ENCODE measurements at regions not wholly inside any gene's neighbourhood (a gene's known extent, or its start where the extent isn't known, plus 50 kb on each side); places are given as distances from the start of the nearest gene placed in this dataset.

GRCh38 chr10:123952099-123952498 lies 60.5 kb upstream of the CPXM2 start:
- no peak for TF ChIP-seq POLR2A (IDR thresholded peaks at IDR 0.05)
- TF ChIP-seq, protein P1, sequence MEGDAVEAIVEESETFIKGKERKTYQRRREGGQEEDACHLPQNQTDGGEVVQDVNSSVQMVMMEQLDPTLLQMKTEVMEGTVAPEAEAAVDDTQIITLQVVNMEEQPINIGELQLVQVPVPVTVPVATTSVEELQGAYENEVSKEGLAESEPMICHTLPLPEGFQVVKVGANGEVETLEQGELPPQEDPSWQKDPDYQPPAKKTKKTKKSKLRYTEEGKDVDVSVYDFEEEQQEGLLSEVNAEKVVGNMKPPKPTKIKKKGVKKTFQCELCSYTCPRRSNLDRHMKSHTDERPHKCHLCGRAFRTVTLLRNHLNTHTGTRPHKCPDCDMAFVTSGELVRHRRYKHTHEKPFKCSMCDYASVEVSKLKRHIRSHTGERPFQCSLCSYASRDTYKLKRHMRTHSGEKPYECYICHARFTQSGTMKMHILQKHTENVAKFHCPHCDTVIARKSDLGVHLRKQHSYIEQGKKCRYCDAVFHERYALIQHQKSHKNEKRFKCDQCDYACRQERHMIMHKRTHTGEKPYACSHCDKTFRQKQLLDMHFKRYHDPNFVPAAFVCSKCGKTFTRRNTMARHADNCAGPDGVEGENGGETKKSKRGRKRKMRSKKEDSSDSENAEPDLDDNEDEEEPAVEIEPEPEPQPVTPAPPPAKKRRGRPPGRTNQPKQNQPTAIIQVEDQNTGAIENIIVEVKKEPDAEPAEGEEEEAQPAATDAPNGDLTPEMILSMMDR (IDR thresholded peaks at IDR 0.05) = no peak

Measured in right lobe of liver (tissue), 4 donors.